HG03469 (cell line): ENCODE measurements at regions not wholly inside any gene's neighbourhood (a gene's known extent, or its start where the extent isn't known, plus 50 kb on each side); places are given as distances from the start of the nearest gene placed in this dataset.

Experiments
- ATAC-seq: cut with Tn5 transposase; IDR thresholded peaks from one replicate; pipeline ENCODE4 v1.9.1; 2021; ENCODE audit warnings: mild to moderate bottlenecking, moderate library complexity, moderate number of reproducible peaks; ENCODE audit not compliant: unreplicated experiment

DNA sequence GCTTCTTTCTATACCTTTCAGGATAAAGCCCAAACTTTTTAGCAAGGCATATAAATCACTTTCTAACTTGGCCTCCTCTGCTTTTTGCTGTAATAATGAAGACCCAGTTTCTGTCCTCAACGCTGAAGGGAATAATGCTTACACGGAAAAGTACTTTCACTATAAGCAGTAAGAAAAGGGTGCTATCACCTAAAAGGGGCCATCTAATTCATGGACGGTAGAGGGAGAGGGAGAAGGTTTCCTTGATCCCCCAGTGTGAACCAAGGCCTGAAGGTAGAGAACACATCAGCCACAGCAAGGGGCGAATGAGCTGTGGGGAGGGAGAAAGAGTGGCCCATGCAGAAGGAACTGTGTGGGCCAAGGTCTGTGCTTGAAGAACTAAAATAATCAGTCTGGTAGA lies 417.7 kb upstream of the CLINT1 start:
- no peak for ATAC-seq

DNA sequence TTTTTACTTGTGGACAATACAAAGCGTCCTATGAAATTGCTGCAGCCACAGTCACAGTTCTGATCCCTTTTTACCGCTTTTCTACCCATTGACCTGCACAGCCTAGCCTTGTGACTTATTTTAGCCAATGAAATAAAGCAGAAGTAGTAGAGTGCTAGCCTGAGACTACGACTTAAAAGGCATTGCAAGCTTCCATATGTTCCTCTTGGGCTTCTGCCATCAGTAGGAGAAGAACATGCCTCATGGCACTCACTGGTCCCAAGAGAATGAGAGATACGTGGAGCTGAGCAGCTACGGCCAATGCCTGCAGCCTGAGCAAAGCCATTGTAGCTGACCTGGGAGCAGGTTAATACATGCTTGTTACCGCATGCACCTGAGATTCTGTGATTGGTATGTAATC lies 416.6 kb upstream of the CLINT1 start:
- no peak for ATAC-seq

DNA sequence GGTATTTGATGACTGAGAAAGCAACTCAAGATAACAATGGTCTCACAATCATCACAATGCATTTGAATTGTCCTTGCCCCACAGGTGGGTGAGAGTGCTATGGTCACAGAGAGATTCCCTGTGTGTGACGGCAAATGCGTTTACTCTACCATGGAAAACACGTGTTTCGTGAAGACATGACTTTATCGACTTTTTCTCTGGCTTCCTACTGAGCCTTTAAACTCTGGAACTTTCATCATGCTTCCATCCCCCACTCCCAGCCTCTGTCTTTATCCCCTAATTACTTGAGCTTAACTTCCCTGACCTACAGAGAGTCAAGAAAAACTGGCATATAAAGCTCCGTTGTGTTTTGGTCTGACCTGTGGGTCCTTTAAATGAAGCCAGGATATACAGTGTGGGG lies 414.1 kb upstream of the CLINT1 start:
- ATAC-seq, result no peak

DNA sequence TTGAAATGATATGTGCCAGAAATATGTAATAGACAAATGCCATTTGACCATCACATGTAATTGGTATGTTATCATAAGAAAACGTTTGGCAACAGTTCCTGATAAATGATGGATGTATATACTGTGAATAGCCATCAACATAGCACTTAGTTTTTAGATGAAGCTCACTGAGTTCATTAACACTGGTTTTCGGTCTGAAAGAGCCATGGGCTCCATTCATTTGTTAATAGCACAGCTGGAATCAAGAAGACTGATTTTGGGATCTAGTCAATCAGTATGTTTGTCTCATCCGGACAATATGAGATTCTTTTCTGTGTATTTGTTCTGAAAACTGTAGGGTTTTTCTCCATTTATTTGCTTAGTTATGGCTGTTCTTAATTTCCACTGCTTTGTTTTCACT lies 413.5 kb upstream of the CLINT1 start:
- ATAC-seq, result no peak

DNA sequence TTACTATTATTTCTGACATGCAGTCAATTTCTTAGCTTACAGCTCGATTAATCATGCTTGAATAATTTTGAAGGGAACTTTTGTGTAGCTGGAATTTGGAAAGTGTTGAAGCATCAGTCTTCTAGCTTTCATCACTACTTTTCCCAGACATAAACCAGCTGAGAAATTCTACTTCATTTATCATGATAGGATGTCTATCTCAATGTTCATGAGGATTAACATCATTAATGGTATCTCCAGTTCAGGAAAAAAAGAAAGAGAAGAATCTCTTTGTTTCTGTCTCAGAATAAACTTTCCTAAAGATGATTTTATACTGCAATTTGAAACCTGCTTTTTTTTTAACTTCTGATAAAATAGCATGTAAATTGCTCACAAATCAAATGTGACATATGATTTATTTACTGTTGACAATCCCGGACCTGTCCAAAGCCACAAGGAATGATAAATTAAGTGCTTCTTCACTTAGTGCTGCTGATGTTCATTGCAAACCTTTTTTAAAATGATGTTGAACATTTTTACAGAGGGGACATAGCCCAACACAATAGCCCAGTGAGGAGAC lies 412.1 kb upstream of the CLINT1 start:
- no peak for ATAC-seq

DNA sequence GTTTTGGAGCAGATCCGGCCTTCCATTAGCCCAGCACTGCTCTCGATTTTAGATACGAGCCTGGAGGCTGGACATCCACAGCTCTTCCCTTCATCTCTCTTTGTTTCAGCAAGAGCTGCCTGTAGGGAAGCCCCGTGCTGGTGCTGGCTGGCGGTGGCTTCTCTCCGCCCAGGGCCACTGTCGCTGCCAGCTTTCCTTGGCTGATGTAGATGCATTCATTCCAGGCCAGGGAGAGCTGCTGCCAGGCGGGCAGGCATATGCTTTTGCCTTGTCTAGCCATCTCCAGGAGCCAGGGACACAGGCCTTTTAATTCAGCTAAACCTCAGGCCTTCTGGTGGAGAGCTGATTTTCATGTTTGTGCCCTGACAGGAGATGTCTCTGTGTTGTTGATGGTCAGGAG lies 409.3 kb upstream of the CLINT1 start:
- ATAC-seq, result no peak

DNA sequence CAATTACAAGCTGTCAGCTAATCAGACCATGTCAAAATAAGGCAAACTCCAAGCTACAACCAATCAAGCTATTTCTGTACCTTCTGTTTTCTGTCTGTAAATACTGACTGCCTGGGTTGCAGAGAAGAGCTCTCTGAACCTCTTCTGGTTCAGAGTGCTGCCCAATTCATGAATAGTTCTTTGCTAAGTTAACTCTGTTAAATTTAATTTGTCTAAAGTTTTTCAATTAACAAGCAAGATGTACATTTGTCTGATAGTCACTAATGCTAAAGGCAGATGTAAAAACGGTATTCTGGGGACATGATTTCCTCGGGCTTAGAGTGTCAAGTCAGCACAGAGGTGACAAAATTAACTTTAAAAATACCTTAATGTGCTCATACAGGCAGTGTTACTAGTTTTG lies 408.3 kb upstream of the CLINT1 start:
- no peak for ATAC-seq

DNA sequence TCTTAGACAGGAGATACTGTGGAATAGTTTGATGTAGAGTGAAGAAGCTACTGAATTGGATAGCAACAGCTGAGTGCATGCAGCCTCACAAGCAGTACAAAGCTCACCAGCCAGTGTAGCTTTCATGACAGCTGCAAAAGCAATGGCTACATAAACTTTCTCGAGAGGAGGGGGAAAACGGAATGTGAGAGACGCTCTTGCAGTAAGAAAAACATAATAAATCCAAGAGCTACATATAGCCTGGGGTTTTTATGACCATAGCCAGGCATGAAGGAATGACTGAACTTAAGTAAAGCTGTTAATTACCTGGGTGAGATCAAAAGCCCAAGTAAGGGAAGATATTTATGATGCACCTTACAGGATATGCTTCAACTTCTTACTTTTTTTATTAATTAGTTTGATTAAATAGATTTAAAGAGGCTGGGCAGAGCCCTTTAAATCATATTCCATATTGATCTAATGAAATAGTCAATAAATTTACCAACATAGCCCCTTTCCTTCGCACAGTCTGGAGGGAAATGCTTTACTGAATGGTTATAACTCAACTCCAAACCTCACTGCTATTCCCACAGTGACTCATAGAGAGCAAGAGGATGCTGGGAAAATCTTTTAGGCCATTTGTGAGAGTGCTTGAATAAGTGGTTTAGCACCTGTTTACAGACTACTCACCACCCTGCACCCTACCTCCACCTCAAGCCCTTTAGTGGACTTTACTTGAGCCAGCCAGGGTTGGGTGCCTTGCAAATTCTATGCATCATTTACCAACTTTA lies 407.2 kb upstream of the CLINT1 start:
- ATAC-seq, result no peak

DNA sequence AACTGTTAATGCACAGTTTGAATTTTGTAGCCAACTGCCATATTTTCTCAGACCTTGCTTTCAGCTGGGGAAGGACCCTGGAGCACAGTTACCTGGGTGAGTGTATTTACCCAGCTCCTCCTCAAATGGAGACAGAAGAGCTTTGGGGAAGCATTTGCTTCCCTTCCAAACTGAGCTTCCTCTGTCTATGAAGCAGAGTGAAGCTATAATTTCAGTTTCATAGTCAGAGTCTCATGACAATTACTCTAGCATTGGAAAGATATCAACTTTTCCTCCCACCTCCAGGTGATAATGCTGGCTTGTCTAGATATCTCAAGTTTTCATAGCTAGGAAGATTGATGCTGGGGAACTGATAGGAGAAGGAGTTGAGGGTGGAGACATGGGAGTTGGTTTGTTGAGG lies 406.4 kb upstream of the CLINT1 start:
- ATAC-seq, result no peak

DNA sequence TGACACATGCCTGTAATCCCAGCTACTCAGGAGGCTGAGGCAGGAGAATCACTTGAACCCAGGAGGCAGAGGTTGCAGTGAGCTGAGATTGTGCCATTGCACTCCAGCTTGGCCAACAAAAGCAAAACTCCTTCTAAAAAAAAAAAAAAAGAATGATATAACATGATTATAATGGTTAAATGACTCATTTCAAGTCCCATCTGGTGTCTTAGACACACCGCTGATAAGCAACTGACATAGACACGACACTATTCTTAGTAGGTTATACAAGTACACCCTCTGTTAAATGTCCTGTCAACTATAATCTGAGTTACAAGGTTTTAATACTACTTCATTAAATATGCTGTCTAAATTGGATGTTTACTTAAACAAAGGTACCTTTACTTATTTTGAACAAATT lies 405.3 kb upstream of the CLINT1 start:
- no peak for ATAC-seq

DNA sequence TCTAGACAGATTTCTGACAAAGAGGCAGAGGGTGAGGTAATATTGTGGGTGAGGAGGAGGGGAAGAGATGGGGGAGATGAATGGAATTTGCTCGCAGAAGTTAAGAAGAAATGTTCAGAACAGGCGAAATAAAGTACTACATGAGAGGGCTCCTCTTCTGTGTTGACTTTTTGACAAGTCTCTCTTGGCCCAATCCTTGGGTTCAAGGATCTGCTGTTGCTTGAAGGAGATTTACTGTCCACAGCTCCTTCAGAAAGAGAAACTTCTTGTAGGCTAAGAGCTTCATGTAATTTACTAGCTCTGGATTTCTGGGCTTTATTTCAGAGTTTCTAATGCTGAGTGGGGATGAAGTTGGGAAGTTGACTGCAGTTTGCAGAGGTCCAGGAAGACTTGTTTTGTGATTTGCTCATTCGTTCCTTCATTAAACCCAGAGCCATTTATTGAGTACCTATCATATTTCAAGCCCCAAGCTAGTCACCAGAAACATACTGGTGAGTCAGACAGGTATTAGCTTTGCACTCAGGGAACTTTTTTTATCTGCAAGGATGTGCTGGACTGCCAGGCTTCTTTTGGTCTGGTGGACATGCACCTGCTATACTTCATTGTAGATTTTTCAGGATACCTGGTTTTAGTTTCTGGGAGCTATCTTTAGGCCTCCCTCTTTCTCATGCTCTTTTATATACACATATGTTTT lies 402.9 kb upstream of the CLINT1 start:
- ATAC-seq, result no peak

DNA sequence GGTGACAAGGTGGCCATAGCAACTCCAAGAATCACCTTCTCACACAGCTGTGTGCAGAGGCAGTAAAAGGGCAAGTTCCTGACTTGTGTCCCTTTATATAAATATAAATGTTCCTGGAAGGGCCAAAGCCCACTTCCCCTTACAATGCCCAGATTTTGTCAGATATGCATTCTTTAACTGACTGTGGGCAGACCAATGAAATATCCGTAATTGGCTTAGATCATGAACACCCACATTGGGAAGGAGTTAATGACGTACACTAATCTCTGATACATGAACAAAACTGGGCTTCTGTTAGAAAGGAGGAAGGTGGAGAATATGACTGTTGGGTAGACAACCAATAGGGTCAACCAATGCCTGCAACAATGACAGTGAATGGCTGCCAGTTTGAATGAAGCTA lies 397.2 kb upstream of the CLINT1 start:
- no peak for ATAC-seq

DNA sequence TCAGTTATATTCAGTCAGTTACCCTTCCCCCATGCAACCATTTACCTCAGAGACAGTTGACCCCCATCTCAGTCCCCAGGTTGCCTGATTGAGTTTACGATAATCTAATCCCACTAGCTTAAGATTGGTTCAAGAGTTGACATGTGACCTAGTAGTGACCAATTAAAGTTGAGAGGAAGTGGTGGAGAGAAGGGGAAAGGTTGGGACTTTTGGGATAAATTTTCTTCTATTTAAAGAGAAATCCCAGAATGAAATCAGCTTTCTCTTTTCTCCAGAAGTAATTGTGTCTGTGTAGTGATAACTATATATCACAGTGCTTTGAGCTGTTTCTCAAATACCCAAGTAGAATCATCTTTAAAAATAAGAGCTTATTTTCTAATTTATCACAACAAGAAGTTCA lies 396.7 kb upstream of the CLINT1 start:
- no peak for ATAC-seq

DNA sequence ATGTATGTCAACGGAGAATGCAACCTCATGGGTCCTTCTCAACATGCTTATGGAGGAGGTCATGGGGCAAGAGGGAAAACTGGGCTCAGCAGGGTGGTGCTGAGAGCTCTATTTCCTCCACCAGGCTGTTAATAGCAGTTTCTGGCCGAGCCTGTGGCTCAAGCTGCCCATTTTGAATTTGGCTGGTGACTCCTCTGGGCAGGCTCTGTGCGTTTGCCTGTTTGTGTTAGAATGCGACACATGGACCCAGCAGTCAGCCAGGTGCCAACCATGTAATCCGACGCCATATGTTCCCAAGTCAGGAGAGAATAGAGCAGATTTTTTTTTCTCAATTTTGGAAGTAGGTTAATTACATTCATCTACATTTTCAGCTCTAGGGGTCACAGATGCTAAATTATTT lies 387.7 kb upstream of the CLINT1 start:
- no peak for ATAC-seq

DNA sequence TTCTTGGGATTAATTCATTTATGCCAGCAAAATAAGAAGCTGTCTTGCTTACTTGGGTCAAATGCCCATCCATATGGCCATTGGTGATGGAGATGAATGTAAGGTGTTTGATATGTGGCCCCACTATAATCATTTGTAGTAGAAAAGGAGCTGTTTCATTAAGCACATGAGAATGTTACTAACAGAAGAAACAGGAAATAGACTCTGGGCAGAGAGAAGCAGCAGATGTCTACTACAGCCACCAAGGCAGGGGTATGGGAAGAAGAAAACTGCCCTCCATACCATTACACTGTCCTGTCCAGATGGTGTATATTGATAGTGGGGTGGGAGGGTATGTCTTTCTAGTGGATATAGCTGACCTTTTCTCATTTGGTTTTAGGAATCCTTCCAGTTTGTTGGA lies 386.6 kb upstream of the CLINT1 start:
- ATAC-seq, result no peak

DNA sequence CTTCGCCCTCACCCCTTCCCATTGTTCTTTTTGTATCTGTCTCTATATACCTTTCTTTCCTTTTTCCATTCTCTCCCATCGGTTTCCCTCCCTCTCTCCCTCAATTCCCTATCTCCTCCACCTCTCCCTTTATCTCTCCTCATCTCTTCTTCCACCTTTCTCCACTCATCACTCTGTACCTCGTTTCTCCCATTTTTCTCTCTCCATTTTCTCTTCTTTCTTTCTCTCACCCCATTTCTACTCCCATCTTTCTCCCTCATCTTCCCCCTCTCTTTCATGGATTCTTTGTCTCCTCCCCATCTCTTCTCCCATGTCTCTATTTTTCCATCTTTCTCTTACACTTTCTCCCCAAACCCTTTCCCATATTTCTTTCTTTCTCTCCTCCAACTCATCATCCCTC lies 385.9 kb upstream of the CLINT1 start:
- ATAC-seq, result no peak

DNA sequence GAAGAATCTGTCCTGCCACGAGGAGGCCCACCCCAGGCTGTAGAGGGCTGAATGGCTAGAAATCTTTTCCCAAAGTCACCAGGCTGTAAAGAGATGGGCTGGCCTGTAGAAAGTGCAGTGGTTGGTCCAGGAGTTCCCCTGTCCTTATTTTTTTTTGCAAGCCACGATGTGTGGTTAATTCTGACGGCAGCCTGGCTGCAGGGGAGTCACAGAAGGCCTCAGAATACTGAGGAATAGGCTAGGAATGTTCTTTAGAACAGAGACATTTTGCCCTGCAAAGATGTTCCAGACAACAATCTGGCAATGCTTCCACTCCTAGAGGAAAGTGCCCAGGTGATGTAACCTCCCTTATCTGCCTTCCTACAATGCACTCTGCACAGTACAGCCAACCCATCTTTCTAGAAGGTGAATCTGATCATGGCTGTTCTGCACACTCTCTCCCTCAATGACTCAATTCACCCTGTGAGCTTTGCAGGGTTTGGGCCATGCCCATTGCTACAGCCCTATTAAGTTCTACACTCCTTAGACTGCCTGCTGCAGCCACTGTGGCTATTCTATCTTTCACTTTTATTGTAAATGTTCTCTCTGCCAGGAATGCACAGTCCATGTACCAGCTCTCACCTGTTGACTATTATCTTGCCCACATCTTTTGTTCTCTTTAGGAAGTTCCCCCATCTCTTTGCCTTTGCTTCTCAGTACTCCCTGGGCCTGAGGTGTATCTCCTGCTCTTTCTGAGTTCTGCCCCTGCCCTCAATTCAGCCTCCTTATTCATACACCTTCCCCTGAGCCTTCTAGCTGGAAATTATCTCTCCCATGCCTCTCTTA lies 377.8 kb upstream of the CLINT1 start:
- ATAC-seq, result no peak

DNA sequence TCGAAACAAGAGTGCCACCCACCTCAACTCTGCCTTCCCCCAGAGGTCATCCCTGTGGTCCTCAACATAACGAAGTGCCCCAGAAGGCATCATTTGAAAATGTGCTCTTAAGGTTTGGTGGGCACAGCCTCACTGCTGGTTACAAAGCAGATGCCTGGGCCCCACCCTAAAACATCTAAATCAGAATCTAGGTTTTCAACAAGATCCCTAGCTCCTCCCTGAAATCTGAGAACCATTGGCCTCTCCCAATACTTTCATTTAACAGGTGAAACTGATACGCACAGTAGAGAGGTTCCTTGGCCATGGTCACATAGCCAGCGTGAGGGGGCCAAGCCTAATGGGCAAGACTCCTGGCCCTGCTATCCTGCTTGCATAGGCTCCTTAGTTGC lies 376.2 kb upstream of the CLINT1 start:
- ATAC-seq, result no peak

DNA sequence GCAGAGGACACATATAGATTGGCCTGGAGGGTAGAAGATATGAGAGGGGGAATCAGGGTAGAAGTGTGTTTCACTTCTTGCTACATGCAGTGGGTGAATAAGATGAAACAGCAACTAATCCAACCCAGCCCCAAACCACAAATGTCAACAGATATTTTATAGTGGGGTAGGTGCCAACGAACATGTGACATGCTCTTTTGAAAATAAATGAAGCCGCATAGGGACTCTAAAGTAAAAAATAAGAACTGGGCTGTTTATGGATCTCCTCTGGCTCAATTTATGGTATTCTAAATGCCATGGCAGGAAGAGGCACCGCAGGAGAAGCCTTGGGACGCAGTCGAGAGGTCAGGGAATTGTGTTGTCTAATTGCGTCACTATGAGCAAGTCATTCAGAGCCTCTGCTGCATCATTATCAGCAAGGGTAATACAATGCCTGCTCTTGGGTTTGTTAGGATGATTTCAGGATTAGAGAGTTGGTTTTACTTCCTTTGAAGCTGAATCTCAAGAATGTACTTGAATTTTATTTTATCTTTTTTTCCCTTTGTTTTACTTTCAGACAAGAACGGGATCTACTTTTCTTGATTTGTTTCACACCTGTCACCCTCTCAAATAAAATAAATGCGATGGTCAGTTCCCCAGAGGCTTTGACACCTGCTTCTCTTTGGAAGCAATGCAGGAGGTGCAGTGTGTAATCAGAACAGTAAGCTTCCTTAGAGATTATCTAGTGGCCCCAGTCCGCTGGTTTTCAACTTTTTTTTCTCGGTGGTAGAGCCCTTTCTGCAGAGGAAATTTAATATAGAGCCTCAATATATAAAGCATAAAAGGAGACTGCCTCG lies 375.6 kb upstream of the CLINT1 start:
- no peak for ATAC-seq

DNA sequence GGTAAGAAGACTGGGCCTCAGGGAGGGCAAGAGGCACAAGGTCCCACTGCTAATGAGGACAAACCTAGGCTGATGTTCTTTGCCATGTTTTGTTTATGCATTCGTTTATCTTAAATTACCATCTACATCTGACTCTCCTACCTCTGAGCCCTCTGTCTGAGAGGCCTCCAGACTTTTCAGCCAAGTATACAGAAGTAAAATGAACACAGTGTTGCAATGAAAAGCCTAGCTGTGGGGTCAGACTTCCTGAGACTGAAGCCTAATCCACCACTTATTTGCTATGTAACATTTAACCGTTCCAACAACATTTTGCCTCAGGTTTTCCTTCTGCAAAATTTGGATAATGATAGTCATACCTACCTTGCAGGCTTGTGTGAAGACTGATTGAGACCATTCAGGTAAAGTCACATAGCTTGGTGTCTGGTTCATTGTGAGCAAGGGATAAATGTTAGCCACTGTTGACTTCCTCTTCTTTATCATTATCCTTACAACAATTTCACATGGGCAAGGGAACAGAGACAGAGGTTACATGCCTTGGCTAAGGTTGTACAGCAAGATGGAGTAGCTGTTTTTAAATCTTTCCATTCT lies 374.9 kb upstream of the CLINT1 start:
- no peak for ATAC-seq
